Rectal smooth muscle tissue (tissue), 1 donor: ENCODE measurements at regions not wholly inside any gene's neighbourhood (a gene's known extent, or its start where the extent isn't known, plus 50 kb on each side); places are given as distances from the start of the nearest gene placed in this dataset.
A peak's percentile ranks its signal among the peaks of the same experiment; 100 is the strongest.

Source experiments
- H3K27ac ChIP-seq: one replicate; pipeline ENCODE4 v1.7.0; 2013; ENCODE audit warnings: low read depth, low read length, inconsistent platforms
- H3K27me3 ChIP-seq: one replicate; pipeline ENCODE4 v1.7.0; 2013; ENCODE audit warnings: low read length; ENCODE audit not compliant: control insufficient read depth, insufficient read depth
- H3K36me3 ChIP-seq: one replicate; pipeline ENCODE4 v1.7.0; 2013; ENCODE audit warnings: low read length; ENCODE audit not compliant: control insufficient read depth, insufficient read depth
- H3K4me1 ChIP-seq: one replicate; pipeline ENCODE4 v1.7.0; 2013; ENCODE audit warnings: low read length; ENCODE audit not compliant: control insufficient read depth, insufficient read depth
- H3K4me3 ChIP-seq: one replicate; pipeline ENCODE4 v1.7.0; 2013; ENCODE audit warnings: low read length
- H3K9ac ChIP-seq: one replicate; pipeline ENCODE4 v1.7.0; 2013; ENCODE audit warnings: low read length

- Histone ChIP-seq H3K4me3 (no peak overlapping the region), H3K9ac (no peak overlapping the region), H3K27me3 (no peaks in the 10 kb centered on the region), H3K27ac (no peak overlapping the region), H3K36me3 (no peaks in the 10 kb centered on the region), H3K4me1 (peaks cover 7% of the 10 kb centered on the region)
Measured at GRCh38 chr1:14513111-14513510, 85.4 kb upstream of the KAZN start.

- Histone ChIP-seq H3K4me3 (no peak overlapping the region), H3K4me1 (peaks cover 7% of the 10 kb centered on the region), H3K9ac (no peak overlapping the region)
Measured at GRCh38 chr1:14514739-14515138, 83.7 kb upstream of the KAZN start.

DNA sequence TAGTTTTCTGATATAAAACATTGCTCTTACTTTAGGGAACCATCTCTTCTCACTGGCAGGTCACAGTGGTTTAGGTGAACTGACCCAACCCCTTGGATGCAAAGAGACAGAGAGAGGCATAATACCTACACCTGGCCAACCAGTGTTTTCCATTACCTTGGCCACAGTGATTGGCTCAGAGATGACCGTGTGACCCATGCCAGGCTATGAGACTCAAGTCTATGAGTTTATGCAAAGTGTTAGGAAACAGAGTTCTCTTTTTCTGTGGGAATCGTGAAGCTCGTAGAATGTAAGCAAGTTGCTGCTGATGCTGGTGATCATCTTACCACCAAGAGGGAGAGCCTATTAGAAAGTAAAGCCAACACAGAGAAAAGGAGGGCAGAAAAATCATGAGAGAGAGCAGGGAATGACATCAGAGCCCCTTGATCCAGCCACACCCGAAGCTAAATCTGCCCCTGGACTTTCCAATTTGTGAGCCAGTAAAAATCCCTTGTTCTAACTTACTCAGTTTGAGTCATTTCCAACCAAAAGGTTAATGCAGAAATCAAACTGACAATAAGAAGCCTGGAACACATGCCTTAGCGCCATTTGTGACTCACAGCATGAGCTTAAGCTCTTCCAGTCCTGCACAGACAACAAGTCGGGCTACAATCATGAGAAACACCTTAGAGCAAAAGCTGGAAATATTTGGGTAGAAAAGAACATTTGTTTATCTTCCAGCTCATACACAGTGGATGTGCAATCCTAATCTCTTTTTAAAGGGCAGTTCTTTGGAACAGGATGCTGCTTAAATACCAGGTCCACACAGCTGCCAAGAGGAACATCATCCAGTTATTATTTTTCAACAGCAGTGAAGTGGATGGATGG is 81.3 kb upstream of the KAZN start:
- H3K27ac ChIP-seq, result no peak overlapping the region
- H3K36me3 ChIP-seq, result no peaks in the 10 kb centered on the region
- H3K4me3 ChIP-seq, result no peak overlapping the region
- H3K4me1 ChIP-seq, result no peaks in the 10 kb centered on the region
- no peaks in the 10 kb centered on the region for H3K27me3 ChIP-seq
- H3K9ac ChIP-seq, result no peak overlapping the region

More at GRCh38 chr1:14514739-14515138, 83.7 kb upstream of the KAZN start:
- H3K27ac ChIP-seq, result no peak overlapping the region
- no peaks in the 10 kb centered on the region for H3K27me3 ChIP-seq
- no peaks in the 10 kb centered on the region for H3K36me3 ChIP-seq

- Histone ChIP-seq H3K4me1 (no peaks in the 10 kb centered on the region), H3K9ac (no peak overlapping the region), H3K27ac (peak overlapping the region; percentile 54)
Measured at GRCh38 chr1:14517841-14518180, 80.7 kb upstream of the KAZN start.

DNA sequence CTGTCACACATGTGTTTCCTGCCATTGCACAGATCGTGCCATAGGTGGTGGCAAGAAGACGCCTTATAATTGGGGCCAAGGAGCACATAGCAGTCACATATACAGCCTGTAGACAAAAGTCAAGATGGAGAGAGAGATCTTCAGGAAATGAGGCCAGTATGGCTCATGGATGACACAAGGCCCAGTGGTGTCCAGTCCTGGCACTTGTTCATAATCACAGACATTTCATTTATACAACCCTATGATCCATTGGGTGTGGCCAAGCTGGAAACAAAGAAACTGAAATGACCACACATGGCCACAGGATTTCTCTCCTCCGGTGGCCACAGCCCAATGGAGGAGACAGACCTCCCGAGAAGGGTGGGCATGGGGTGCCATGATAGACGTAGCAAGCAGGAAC is 78.5 kb upstream of the KAZN start:
- no peaks in the 10 kb centered on the region for H3K36me3 ChIP-seq
- no peaks in the 10 kb centered on the region for H3K27me3 ChIP-seq
- H3K4me3 ChIP-seq, result no peak overlapping the region
- no peak overlapping the region for H3K27ac ChIP-seq
- H3K9ac ChIP-seq, result no peak overlapping the region
- no peaks in the 10 kb centered on the region for H3K4me1 ChIP-seq

More at GRCh38 chr1:14517841-14518180, 80.7 kb upstream of the KAZN start:
- Histone ChIP-seq H3K36me3 (no peaks in the 10 kb centered on the region), H3K27me3 (no peaks in the 10 kb centered on the region), H3K4me3 (no peak overlapping the region)

DNA sequence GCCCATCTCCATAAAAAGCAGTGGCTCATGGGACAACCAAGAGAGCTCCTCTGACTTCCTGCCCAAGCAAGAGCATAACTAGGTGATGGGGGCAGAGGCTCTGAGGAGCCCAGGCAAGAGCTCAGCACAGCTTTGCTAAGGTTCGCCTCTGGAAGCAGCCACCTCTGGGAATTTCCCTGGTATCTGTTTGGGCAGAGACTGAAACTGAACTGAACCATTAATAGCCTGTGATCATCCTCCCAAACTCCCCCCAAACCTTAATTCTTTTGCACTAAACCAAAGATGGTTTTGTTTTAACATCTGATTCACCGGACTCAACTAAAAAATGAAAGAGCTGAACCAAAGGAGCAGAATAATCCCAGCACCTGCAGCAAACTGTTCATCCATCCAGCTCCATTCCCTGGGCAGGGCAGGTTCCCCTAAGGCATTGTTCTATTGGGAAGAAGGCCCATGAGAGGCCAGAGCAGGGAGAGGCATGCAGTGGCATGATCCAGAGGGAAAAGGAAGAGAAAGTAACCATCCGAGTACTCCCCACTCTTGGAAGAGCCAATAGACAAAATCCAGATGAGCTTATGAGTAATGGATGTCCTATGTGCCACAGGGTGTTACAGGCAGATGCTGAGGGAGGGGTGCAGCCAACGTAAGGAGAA is 77.8 kb upstream of the KAZN start:
- Histone ChIP-seq H3K36me3 (no peaks in the 10 kb centered on the region), H3K9ac (no peak overlapping the region), H3K27me3 (no peaks in the 10 kb centered on the region), H3K4me3 (no peak overlapping the region), H3K27ac (no peak overlapping the region), H3K4me1 (no peaks in the 10 kb centered on the region)

DNA sequence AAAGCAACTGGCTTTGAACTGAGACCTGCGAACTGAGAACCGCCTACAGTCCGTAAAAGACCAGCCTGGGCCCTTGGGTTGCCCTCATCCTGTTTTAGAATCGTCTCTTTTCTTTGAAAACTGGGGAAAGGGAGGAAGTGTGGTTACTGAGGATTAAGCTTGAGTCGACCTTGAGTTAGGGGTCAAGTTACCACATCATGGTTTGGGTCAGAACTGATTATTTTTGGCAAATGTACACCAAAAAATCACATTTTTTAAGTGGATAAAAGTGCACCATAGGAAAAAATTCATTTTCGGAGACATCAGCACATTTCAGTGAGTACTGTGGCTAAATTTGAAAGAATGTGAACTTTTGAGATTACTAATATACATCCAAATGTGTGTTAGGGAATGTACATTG is 76.9 kb upstream of the KAZN start:
- no peaks in the 10 kb centered on the region for H3K36me3 ChIP-seq
- H3K27ac ChIP-seq, result peak overlapping the region; percentile 29
- no peaks in the 10 kb centered on the region for H3K27me3 ChIP-seq
- H3K9ac ChIP-seq, result no peak overlapping the region
- H3K4me1 ChIP-seq, result no peaks in the 10 kb centered on the region
- H3K4me3 ChIP-seq, result no peak overlapping the region

DNA sequence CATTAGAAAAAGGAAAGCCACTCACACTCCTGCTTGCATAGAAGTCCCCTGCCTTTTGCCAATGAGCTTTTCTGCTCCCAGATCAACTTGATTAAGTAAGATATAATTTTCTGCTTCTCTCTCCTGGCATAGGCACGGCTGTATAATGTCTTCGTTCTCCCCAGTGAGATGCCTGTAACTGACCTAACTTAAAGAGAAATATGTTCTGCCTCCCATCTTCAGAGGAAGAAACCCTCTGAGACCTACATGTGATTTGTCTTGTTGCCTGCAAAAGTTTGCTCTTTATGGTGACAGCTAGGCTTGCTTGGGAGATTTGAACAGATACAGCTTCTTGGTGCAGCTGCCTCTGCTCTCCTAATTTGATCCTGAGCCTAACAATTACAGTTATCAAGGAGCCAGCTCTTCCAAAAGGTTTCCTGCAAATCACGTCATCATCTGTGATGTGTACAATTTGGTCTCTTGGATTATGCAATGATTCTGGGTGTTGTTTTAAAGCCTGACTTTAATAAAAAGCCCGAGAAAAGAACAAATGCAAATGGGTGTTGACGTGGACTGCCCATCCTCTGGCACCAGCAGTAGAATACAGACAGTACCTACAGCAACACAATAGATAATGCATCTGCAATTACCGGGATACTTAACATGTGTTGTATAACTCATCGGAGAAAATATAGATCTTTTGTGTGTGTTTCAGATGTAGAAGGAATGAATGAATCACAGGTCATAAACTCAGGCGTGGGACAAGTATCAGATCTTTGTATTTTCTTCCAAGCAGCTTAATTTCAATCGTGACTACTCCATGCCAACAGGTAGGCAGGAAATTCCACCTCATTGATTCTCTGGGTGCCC is 76.2 kb upstream of the KAZN start:
- no peaks in the 10 kb centered on the region for H3K27me3 ChIP-seq
- no peak overlapping the region for H3K9ac ChIP-seq
- no peak overlapping the region for H3K4me3 ChIP-seq
- no peaks in the 10 kb centered on the region for H3K4me1 ChIP-seq
- peak overlapping the region; percentile 41 for H3K27ac ChIP-seq
- no peaks in the 10 kb centered on the region for H3K36me3 ChIP-seq

DNA sequence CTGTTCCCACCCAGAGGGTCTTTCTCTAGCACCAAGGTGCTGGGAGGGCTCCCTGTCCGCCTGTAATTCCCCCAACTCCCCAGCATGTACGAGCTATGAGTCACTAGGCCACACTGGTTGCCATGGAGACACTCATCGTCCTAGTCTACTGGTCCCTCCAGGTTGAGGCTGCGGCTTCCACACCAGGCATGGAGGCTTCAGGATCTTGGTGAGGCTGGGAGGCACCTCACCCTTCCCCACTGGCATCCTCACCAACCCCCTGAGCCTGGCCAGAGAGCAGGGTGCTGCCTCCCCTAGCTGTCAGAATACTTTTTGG is 75.6 kb upstream of the KAZN start:
- H3K9ac ChIP-seq, result no peak overlapping the region
- H3K4me1 ChIP-seq, result no peaks in the 10 kb centered on the region
- H3K27me3 ChIP-seq, result no peaks in the 10 kb centered on the region
- peak overlapping the region; percentile 41 for H3K27ac ChIP-seq
- no peaks in the 10 kb centered on the region for H3K36me3 ChIP-seq
- no peak overlapping the region for H3K4me3 ChIP-seq

- H3K27me3 ChIP-seq, result no peaks in the 10 kb centered on the region
- H3K9ac ChIP-seq, result no peak overlapping the region
- H3K36me3 ChIP-seq, result no peaks in the 10 kb centered on the region
- no peak overlapping the region for H3K27ac ChIP-seq
- no peak overlapping the region for H3K4me3 ChIP-seq
- no peaks in the 10 kb centered on the region for H3K4me1 ChIP-seq
Measured at GRCh38 chr1:14524826-14525636, 73.5 kb upstream of the KAZN start.

DNA sequence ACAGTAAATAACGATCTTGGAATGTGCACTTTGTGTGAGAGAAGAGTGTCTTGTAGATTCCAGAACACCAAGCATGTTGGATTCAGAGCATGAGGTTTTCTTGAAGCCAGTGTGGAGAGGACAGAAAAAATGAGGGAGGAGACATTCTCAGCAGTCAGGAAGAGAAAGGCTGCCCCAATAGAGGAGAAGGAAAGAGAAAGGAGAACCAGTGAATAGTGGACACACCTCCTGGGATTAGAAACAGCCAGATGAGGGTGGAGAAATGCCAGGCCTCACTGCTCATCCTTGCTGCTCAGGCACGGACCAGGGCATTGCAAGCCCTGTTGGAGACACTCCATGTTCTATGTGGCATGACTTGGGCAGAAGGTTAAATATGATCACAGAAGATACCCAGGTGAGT is 69.0 kb upstream of the KAZN start:
- Histone ChIP-seq H3K9ac (no peak overlapping the region), H3K4me1 (no peaks in the 10 kb centered on the region), H3K27ac (no peak overlapping the region), H3K4me3 (no peak overlapping the region), H3K27me3 (no peaks in the 10 kb centered on the region), H3K36me3 (no peaks in the 10 kb centered on the region)

DNA sequence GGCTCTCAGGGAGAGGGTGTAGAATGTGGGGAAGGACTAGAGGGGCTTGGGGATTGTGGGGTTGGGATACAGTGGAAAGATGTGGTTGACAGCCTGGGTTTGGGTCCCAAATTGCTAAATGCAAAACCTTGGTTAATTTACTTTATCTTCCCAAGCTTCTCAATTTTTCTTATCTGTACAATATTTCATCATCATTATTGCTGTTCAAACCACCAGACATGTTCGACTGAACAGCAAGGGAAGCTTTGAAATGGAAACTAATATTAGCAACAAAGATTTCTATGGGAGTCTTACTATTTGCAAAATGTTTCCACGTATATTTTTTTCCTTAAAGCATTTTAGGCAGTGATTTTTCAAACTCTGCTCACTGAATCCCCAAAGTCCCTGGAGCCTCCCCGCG is 67.0 kb upstream of the KAZN start:
- Histone ChIP-seq H3K9ac (no peak overlapping the region), H3K27ac (no peak overlapping the region), H3K4me1 (no peaks in the 10 kb centered on the region), H3K27me3 (no peaks in the 10 kb centered on the region), H3K36me3 (no peaks in the 10 kb centered on the region), H3K4me3 (no peak overlapping the region)
